ENCODE measurements at regions not wholly inside any gene's neighbourhood (a gene's known extent, or its start where the extent isn't known, plus 50 kb on each side); places are given as distances from the start of the nearest gene placed in this dataset.

GRCh38 chr1:101107496-101108110, 82.0 kb upstream of the DPH5 start:
- Histone ChIP-seq H3K27me3 (no peaks in the 10 kb centered on the region), H3K4me3 (no peak overlapping the region), H3K4me1 (no peaks in the 10 kb centered on the region), H3K36me3 (no peaks in the 10 kb centered on the region), H3K27ac (no peak overlapping the region), H3K9me3 (no peaks in the 10 kb centered on the region)
- intact Hi-C loops (cut with DNase I; ENCODE audit: low total_unique reads): no loop called here
- TF ChIP-seq CTCF (IDR thresholded peaks at IDR 0.05): no peak
- DNase-seq: no peak

- Histone ChIP-seq H3K9me3 (no peaks in the 10 kb centered on the region), H3K36me3 (no peaks in the 10 kb centered on the region), H3K27ac (no peak overlapping the region), H3K4me1 (peaks cover 0 to 2% (median 0%) of the 10 kb centered on the region in 4 donors), H3K4me3 (no peak overlapping the region), H3K27me3 (no peaks in the 10 kb centered on the region)
- no peak for TF ChIP-seq CTCF (IDR thresholded peaks at IDR 0.05)
- intact Hi-C loops (cut with DNase I; ENCODE audit: low total_unique reads): no loop called here
- DNase-seq: no peak
These were observed 80.3 kb upstream of the DPH5 start for GRCh38 chr1:101105877-101106276.

GRCh38 chr1:101102426-101103156, 77.0 kb upstream of the DPH5 start:
- Histone ChIP-seq H3K36me3 (no peaks in the 10 kb centered on the region), H3K27ac (no peak overlapping the region), H3K4me1 (peaks cover 0 to 5% (median 0%) of the 10 kb centered on the region in 4 donors), H3K4me3 (no peak overlapping the region), H3K9me3 (no peaks in the 10 kb centered on the region), H3K27me3 (no peaks in the 10 kb centered on the region)
- no peak for DNase-seq
- intact Hi-C loops (cut with DNase I; ENCODE audit: low total_unique reads): no loop called here
- no peak for TF ChIP-seq CTCF (IDR thresholded peaks at IDR 0.05)

- Histone ChIP-seq H3K27me3 (no peaks in the 10 kb centered on the region), H3K4me1 (peaks cover 0 to 5% (median 0%) of the 10 kb centered on the region in 4 donors), H3K27ac (no peak overlapping the region), H3K9me3 (no peaks in the 10 kb centered on the region), H3K36me3 (no peaks in the 10 kb centered on the region), H3K4me3 (no peak overlapping the region)
- no peak for TF ChIP-seq CTCF (IDR thresholded peaks at IDR 0.05)
- intact Hi-C loops (cut with DNase I; ENCODE audit: low total_unique reads): no loop called here
- DNase-seq: no peak
These were observed 75.8 kb upstream of the DPH5 start for GRCh38 chr1:101101360-101101759.

GRCh38 chr1:101100674-101101073, 75.1 kb upstream of the DPH5 start:
- DNase-seq: no peak
- H3K4me3 ChIP-seq: no peak overlapping the region
- no peak for TF ChIP-seq CTCF (IDR thresholded peaks at IDR 0.05)
- peaks cover 0 to 5% (median 0%) of the 10 kb centered on the region in 4 donors for H3K4me1 ChIP-seq
- H3K36me3 ChIP-seq: no peaks in the 10 kb centered on the region
- no peaks in the 10 kb centered on the region for H3K27me3 ChIP-seq
- intact Hi-C loops (cut with DNase I; ENCODE audit: low total_unique reads): no loop called here
- no peak overlapping the region for H3K27ac ChIP-seq
- H3K9me3 ChIP-seq: no peaks in the 10 kb centered on the region

Measured in tibial artery (tissue), 4 donors.